ENCODE measurements at regions not wholly inside any gene's neighbourhood (a gene's known extent, or its start where the extent isn't known, plus 50 kb on each side); places are given as distances from the start of the nearest gene placed in this dataset.

DNA sequence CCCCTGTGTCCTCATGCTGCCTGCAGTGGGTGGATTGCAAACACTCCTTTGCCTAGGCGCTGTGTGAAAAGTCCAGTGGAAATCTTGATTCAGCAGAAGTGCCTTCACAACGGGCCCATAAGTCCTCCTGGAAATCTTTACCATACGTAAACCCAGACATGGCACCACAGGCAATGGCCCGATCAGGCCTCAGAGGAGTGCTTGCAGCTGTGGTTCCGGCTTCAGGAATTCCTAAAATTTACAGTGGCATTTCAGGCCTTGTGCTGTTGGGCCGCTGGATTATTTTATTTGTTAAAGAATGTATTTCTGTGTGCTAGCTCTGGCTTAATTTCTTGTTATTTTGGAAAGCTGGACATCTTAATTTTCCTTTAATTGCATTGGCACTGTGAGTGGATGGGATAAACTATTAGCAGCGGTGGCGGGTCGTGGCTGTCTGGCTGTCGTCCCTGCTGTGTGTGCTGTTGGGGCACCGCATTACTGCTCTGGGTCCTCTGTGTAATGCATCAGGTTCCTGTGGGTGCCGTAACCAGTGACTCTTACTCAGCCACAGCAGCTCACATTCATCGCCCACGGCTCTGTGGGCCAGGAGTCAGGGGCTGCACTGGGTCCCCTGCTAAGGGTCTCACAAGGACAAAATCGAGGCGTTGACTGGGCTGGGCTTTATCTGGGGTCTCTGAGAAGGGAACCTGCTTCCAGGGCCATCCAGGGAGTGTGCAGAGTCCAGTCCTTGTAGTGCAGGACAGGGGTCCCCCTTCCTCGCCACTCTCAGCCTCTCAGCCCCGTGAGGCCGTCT is 73.1 kb downstream of the RTP5 start:
- DNase-seq (ENCODE audit: low read depth, low spot score), result no peak

DNA sequence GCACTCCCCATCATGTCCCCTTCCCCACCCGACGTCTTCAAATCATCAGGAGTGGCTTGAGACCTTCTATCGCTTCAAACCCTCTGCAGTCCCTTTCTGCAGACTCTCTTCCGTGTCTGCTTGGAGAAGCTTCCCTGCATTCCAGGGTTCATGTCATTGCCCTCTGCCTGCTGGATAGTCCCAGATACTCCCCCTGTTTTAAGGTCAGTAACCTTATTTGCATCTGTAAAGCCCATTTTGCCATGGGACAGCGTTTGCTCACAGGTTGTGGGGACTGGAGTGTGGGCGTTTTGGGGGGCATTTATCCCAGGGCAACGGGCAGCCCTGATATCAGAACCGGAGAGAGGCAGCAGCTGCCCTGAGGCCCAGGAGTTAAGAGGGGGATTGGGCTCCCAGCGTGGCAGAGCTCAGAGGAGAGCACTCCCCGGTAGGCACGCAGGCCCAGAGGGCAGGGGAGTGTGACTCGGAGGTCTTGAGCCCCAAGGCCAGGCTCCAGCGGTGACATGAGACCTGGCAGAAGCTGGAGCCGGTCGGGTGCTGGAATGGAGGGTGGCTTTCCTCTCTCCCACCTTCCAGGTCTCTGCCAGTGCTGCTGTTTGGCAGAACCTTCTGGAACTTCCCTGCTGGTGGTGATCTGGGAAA is 73.8 kb downstream of the RTP5 start:
- DNase-seq (ENCODE audit: low read depth, low spot score), result no peak

DNA sequence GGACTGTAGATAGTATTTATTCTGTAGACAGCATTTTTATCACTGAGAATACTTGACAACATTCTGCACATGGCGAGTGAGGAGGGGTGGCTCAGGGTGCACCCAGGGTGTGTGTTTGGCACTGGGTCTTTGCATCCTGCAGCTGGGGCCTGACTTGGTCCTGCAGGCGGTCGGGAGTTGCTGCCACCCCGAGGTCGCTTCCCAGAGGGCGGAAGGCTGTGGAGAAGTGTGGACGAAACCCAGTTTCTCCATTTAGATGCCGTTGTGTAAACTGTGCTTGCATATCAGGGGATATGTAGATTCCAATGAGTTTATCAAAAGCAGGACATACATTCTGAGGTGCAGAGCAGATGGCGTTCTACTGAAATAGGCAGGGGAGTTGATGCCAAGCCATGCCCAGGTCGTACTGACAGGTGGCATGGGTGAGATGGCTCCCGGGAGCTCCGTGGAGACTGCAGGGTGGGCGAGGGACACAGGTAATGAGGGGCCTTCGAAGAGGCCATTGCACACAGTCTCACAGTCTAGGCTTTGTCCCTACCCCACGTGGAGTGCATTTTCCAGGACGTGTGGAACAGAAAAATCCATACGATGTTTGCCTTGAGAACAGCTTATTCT is 74.5 kb downstream of the RTP5 start:
- DNase-seq (ENCODE audit: low read depth, low spot score), result no peak

DNA sequence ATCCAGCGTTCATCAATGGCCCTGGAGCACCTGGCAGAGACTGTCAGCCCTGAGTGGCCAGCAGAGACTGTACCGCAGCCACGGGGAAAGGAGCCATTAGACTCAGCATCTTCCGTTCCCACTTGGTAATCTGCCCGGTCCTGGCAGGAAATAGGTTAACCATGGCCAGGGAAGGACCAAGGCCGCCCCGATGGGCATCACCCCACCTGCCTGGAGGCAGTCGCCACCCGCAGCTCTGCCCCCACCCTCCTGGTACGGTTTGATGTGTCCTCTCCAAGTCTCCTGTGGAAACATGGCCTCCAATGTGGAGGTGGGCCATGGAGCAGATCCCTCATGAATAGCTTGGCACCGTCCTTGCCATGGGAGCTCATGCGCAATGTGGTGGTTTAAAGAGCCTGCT is 75.3 kb downstream of the RTP5 start:
- DNase-seq (ENCODE audit: low read depth, low spot score), result no peak

DNA sequence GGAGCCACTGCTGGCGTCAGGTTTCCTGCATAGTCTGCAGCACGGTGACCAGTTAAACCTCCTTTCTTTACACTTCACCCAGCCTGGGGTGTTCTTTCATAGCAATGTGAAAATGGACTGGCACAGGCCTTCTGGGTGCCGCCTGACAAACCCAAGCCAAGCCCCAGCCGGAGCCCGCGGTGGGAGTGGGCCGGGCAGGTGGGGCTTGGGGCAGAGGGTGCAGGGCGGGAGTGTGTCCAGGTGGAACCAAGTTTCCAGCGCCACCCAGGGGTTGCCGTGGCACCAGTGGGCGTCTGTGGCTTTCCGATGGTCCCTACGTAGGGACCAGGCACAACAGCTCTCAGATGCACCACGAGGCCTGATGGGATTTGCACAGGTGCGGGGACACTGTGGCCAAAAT is 75.8 kb downstream of the RTP5 start:
- no peak for DNase-seq (ENCODE audit: low read depth, low spot score)

DNA sequence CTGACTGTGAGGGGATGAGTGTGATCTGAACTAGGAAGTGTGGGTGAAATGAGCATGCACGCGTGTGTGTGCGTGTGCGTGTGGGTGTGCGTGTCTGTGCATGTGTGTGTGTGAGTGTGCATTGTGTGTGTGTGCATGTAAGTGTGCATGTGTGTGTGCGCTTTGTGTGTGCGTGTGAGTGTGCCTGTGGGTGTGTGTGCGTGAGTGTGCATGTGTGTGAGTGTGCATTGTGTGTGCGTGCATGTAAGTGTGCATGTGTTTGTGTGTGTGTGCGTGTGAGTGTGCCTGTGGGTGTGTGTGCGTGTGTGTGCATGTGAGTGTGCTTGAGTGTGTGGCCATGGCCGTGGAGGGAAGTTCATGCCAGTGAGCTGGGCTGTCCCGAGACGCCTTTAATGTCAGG is 76.3 kb downstream of the RTP5 start:
- no peak for DNase-seq (ENCODE audit: low read depth, low spot score)

DNA sequence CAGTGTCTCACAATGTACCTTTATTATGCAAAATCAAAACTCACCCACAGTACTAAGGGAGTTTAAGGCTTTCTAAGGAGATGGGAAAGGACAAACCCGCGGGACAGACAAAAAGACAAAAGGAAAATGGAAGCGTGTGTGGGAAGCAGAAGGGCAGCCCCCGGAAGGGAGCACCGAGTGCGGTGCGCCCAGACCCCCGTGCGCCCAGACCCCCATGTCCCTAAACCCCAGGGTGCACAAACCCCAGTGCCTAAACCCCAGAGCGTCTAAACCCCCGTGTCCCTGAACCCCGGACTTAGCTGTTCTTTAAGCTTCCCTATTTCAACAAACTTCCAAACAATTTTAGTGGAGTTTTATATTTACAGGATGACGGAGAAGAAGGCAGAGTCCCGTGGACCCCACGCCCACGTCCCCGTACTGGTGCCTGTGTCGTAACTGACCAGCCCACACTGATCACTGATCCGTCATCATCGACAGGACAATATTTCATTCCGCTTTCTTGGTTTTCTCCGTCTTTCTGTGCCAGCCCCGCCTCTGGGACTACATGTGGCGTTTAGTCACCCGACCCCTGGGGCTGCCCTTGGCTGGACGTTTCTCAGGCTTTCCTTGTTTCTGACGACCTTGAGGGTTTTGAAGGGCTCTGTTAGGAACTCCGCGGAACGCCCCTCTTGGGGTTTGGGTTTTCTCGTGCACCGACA is 76.9 kb downstream of the RTP5 start:
- DNase-seq (ENCODE audit: low read depth, low spot score), result no peak

DNA sequence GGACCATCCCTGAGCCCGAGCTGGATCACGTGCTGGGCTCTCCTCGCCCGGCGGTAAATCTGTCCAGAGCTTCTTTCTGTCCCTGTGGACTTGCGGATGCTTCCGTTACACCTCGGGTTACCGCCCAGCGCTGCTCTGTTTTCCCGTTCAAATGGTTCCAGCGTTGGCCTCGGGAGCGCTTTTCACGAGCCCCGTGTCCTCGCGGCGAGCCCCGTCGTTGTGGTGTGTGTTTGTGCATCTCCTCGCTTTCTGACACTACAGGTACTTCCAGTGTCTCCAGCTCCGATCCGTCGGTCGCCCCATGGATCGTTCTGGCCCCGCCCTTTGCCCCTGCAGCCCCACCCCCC is 77.4 kb downstream of the RTP5 start:
- DNase-seq (ENCODE audit: low read depth, low spot score), result no peak

DNA sequence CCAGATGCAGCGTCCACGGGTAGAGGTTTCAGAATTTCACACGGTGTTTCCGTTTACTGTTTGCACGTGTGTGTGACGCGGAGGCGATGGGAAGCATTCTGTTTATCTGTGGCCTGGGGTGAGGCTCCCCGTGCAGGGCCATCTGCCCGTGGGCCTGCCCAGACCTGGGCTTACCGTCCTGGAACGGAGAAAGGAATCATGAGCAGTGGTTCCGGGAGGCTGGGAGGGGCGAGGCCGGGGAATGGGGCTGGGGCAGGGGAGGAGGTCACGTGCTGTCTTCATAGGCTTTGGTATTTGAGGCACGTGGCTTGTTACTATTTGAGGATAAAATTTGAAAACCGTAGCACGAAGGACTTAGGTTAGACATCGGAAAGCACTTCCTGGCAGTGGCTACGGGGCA is 77.9 kb downstream of the RTP5 start:
- DNase-seq (ENCODE audit: low read depth, low spot score), result no peak

DNA sequence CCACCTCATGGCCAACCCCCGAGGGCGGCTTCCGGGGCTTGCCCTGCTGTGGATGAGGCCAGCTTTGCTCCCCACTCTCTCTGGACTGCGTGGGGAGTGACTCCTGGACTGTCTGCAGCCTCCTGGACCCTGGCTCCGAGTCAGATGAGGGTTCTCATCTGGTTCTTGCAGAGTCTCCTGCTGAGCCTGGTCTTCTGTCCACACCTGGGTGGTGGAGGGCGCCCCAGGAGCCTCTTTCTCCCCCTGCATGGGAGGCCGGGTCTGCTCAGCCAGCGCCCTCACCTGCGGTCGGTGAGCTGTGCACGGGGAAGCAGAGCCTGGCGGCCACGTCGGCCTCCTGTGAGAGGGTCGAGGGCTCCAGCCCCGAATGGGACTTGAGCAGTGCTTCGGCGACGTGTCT is 78.3 kb downstream of the RTP5 start:
- DNase-seq (ENCODE audit: low read depth, low spot score), result no peak

DNA sequence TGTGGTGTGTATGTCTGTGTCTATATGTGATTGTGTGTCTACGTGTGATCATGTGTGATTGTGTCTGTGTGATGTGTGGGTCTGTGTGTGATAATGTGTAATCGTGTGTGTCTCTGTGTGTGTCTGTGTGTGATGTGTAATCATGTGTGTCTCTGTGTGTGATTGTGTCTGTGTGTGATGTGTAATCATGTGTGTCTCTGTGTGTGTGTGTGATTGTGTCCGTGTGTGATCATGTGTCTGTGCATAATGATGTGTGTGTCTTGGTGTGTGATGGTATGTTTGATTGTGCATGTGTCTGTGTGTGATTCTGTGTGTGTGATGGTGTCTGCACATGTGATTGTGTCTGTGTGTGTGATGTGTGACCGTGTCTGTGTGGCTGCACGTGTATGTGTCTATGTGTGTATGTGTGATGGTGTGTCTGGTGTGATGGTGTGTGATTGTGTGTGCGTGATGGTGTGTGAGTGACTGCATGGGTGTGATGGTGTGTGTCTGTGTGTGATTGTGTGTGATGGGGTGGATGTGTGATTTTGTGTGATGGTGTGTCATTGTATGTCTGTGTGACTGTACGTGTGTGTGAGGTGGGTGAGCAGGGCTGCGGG is 78.9 kb downstream of the RTP5 start:
- no peak for DNase-seq (ENCODE audit: low read depth, low spot score)

DNA sequence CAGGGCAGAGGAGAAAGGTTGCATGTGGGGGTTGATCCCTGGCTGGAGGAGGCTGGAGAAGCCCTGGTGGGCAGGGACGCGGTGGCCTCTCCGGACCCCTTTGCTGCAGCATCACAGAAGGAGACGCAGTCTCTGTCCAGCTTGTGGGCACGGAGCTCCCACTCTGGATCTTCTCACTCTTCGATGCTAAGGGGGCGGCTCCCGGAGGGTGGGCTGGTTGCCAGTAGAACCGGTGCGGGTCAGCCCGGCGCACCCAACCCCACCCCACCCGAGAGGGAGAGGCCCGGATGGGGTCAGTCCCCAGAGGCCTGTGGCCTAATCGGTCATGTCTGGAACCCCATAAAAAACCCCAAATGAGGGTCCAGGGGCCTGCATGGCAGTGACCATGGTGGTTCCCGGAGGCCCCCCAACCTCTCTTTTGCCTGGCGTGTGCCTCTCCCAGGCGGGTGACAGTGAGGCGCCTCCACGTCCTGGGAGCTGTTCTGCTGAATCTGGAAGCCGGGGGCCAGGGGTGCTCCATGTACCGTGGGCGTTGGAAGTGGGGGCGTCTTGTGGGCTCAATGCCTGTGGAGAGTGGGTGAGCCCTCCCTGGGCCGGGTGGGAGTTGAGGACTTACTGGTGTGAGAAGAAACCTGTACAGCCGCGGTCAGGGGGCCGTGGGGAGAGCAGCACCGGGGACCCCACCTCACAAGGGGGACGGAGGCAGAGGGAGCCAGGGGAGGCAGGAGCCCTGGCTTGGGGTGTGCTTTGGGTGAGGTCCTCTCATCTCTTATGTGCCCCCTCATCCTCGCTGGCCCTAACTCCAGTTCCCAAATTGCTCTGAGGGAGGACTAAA is 79.6 kb downstream of the RTP5 start:
- DNase-seq (ENCODE audit: low read depth, low spot score), result no peak

DNA sequence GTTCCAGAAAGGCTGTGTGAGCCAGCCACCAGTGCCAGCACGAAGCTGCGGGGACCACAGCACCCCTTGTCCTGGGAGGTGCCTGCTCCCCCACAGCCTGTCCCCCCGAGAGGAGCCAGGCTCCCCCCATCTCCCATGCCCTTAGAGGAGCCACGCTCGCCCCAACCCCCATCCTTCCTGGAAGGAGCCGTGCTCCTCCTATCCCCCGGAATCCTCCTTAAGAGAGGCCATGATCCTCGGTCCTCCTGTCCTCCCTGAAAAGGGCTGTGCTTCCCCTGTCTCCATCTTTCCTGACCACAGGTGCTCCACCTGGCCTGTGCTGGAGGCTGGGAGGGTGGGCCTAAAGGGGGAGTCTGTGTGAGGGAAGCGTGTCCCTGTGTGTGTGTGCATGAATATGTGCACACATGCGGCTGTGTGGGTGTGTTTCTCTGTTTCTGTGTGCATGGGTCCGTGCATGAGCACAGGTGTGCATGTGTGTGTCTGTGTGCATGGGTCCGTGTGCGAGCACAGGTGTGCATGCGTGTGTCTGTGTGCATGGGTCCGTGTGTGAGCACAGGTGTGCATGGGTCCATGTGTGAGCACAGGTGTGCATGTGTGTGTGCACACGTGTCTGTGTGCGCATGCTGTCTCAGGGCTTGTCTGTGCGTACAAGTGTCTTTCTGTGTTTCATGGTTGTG is 80.3 kb downstream of the RTP5 start:
- no peak for DNase-seq (ENCODE audit: low read depth, low spot score)

DNA sequence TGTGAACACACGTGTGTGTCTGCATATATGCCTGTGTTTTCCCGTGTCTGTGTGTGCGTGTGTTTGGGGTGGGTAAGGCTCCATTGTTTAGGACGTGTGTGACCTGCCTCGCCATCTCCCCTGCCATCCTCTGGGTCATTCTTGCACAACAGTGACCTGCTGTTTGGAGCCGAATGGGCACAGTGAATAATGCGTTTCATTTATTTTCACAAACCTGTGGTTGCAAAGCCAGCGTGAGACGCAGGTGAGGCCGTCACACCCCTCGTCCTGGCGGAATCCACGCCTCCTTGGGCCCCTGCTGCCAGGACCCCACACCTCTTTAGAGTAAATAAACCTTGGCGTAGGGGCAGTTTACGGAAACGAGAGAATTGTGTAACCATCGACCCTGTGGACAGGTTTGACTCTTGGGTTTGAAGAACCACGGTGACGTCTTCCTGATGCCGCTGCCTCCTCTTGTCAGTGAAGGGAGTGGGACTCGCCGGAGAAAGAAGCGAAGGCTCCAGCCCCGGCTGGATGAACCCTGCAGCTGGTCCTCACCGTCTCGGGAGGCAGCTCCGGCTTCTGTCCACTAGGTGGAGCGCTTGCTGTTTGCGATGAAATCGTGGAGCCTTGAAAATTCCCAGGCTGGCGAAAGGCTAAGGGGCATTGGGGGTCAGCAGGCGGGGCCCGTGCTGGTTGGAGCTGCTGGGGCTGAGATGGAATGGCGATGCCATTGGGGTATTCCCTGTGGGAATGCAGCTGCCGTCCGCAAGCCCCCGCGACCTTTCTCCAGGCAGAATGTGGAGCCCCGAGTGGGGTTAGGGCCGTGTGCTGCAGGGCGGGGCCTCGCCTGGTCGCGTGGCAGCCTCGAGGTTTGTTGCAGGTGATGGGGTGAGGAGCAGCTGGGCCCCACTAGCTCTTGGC is 81.1 kb downstream of the RTP5 start:
- DNase-seq (ENCODE audit: low read depth, low spot score), result no peak

DNA sequence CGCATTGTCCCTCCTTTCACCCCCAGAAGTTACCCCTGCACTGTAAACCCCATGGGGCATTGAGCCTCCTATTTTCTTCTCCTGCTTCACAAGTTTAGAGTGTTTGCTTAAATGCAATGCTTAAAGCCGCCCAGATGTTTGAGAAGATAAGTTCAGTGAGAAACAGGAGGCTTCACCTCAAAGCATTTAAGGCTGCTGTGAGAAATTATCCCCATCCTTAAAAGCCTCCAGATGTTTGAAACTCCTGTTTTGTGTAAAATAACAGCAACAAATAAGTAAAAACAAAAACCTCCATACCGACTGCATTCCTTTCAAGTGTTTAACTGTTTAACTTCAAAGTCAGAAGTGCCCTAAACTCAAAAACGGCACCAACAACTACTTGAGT is 81.8 kb downstream of the RTP5 start:
- DNase-seq (ENCODE audit: low read depth, low spot score), result no peak

DNA sequence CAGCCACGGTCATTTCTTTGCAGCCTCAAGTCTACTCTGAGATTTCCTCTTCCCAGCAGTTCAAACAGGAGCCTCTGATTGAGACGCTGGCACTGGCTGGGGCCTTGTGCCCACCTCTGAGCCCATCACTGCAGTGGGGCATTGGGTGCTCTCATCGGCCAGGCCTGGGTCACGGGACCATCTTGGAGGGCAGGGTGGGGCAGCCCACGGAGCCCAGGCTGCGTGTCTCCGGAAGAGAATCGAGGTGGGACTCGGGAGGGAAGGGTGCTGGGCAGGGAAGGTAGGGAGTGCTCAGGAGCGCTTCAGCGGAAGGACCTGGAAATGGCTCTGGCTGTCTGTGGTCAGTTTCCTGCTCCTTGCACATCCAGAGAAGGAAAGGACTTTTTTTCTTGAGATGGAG is 82.4 kb downstream of the RTP5 start:
- DNase-seq (ENCODE audit: low read depth, low spot score), result no peak

DNA sequence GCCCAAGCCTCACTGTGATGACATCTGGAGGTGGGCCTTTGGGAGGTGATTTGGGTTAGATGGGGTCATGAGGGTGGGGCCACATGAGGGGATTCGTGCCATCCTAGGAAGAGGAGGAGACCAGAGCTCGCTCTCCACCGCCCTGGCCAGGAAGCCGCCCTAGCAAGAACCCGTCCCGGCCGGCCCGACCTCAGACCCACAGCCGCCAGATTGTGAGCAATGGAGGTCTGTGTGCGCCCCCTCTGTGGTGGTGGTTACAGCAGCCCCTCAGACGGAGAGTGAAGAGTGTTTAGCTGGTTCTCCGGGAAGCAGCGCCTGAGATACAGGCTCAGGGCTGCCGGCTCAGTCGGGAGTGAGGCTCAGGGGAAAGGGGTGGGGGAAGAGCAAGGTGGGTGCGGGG is 83.3 kb downstream of the RTP5 start:
- no peak for DNase-seq (ENCODE audit: low read depth, low spot score)

DNA sequence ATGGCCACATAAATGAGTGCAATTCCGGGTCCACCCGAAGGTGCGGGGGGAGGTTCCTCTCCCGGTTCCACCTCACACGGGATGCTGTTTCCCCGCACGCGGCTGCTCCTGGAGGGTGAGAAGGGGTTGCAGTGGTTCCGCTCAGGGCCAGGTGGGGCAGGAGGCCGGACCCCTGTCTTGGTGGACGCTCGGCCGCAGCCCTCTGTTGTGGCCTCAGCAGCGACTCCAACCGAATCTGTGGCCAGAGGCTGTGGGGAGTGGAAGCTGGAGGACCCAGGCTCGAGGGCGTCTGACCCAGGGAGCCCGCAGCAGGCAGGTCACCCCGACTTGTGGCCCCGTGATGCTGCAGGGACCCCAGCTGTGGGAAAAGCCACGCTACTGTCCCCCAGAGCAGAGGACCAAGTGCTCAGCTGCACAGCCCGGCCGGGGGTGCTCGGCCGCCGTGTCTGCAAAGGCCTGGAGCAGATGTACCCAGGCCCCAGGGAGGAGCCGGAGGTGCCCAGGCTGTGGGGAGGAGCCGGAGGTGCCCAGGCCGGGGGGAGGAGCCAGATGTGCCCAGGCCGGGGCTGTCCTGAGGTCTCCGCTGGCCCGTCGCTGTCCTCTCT is 83.9 kb downstream of the RTP5 start:
- DNase-seq (ENCODE audit: low read depth, low spot score), result no peak

DNA sequence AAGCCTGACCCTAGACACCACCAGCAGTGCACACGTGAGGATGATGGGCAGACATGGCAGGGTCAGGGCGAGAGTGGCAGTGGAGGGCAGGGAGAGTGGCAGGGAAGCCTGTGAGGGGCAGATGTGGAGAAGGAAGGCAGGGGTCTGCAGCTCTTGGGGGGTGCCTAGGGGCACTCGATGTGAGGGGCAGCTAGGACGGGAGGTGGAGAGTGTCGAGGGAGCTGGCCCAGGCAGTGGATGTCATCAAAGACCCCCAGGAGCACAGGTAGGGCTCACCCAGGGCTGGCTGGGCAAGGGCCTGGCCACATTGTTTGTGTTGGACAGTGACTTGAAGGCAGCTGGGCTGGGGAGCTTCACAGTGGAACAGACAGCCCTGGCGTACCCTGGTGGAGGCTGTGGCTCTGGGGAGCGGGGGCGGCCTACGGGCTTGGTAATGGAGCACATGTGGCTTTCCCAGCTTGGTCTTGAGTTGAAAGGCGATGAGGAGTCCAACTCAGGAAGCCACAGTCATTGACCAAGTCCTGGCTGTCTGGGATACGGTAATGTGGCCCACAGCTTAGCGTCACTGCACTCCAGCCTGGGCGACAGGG is 87.1 kb downstream of the RTP5 start:
- DNase-seq (ENCODE audit: low read depth, low spot score), result no peak
